ENCODE measurements at regions not wholly inside any gene's neighbourhood (a gene's known extent, or its start where the extent isn't known, plus 50 kb on each side); places are given as distances from the start of the nearest gene placed in this dataset.

DNA sequence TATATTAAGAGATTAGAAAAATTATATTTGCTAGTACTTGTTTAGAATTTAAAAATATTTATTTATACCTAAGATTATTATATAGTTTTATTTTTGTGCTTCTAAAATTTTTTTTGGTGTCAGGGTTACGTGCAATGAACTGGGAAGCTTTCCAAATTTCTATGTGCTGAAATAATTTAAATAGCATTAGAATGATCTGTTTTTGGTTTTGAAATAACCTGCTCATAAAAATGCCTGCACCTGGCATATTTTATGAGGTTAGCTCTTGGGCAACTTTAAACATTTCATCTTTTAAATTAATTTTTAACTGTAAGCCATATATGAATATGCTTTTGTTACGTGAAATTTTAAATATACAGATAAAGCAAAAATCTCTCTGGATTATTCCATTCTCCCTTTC lies 482.5 kb downstream of the GLRX3 start:
- DNase-seq (ENCODE audit: low read depth in 2 of 2), result no peak

- no peak for DNase-seq (ENCODE audit: low read depth in 2 of 2)
Measured at GRCh38 chr10:130621231-130621775, 485.1 kb downstream of the GLRX3 start.

- DNase-seq (ENCODE audit: low read depth in 2 of 2), result no peak
Measured at GRCh38 chr10:130623680-130624267, 487.6 kb downstream of the GLRX3 start.

- no peak for DNase-seq (ENCODE audit: low read depth in 2 of 2)
Measured at GRCh38 chr10:130627346-130628045, 491.3 kb downstream of the GLRX3 start.

DNA sequence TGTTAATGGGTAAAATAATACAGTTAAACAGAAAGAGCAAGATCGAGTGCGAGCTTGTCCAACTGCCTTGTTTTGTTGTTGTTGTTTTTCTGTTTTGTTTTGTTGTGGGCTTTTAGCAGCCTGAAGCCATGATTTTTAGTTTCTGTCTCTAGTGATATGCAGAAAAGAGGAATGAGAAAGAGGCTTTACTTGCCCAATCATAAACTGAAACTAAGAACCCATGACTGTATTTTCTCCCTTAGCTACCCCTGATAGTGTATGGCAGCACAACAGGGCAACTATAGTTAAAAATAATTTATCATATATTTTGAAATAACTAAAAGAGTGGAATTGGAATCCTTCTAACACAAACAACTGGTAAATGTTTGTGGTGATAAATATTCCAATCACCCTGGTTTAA lies 493.9 kb downstream of the GLRX3 start:
- DNase-seq (ENCODE audit: low read depth in 2 of 2), result no peak

DNA sequence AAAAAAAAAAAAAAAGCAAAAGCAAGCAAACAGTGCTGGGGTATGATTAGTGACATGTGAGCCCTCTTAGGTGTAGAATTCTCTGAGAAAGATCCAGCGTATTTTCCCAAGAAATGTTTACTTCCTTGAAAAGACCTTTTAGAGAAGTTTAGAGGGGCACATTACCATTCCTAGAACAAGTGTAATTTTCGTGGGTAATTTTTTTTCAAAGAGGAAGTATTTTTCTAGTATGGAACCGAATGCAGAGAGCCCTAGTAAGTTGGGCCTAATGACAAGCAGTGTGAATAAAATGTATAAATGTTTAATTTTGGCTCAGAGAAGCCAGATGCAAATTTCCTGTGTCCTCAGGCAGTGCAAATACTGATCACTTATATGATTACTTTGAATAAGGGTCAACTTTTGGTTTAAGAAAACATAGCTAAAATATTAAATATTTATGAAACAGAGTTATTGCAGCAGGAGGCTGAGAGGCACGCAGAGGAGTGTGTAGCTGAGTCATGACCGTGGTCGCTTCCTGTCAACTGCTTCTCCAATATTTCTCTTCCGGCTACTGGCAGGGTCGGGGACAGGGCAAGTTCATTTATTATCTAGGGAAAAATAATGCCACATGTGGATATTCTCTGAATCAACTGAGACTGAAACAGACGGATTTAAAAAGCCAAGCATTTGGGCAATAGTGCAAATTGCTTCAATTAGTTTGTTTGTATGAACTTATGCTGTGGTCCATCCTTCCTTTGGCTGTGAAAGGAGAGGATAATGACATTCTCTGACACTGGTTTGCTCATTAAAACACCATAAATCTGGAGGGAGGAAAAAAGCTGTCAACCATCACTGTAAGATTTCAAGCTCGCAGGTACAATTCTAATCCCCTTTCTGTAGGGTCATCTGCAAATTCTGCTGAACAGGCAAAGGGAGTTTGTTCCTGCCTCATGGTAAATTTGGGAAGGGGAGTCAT lies 495.2 kb downstream of the GLRX3 start:
- DNase-seq (ENCODE audit: low read depth in 2 of 2), result no peak

DNA sequence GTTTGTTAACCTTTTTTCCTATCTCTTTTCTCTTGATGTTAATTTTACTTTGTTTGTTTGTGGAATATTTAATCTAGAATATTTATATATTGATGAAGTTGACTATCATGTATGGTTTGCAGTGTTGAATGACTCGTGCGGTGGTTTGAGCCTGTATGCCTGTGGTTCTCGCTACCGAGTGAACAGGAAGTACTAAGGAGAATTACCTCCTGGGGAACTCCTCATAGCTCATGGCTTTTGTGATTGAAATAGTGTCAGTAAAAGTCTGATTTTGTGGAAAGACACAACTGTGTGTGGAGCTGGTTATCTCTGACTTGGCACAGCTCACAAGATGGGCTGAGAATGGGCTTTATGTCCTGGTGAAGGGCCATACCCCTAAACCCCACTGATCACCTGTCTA lies 498.6 kb downstream of the GLRX3 start:
- DNase-seq (ENCODE audit: low read depth in 2 of 2), result no peak

- no peak for DNase-seq (ENCODE audit: low read depth in 2 of 2)
Measured at GRCh38 chr10:130635528-130635927, 499.3 kb downstream of the GLRX3 start.

DNA sequence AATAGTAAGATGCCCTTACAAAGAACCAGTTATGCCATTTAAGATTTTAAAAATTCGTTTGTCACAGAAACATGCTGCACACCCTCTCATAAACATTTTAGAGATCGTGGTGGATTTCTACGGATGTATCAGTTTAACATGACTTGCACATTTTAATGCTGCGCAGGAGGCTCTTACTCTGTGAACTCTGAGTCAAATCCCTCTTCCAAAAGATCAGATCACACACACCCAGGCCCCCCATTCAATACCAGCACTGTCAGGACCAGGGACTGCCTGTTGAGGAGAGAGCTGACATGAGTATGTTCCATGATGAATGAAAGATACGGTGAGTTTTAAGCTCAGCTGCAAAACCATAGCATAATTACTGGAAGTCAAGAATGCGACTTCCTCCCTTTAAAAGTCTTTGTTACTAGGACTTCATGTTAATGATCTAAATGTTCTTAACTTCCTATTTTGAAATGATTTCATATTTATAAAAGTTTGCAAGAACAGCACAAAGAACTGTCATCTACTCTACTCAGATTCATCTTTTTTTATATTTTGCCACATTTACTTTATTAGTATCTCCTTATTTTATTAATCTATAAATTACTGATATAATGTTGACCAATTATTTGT lies 500.2 kb downstream of the GLRX3 start:
- DNase-seq (ENCODE audit: low read depth in 2 of 2), result no peak

GRCh38 chr10:130637089-130637676 lies 501.0 kb downstream of the GLRX3 start:
- no peak for DNase-seq (ENCODE audit: low read depth in 2 of 2)

DNA sequence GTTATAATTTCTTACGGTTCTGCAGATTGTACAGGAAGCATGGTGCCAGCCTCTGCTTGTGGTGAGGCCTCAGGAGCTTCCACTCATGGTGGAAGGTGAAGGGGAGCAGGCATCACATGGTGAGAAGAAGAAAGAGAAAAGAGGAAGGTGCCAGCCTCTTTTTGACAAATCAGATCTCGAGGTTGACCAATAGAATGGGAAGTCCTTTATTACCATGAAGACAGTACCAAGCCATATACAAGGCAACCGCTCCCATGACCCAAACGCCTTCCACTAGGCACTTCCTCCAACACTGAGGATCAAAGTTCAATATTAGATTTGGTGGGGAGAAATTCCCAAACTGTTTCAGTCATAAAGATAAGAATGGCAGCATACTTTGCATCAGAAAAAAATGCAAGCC lies 502.8 kb downstream of the GLRX3 start:
- DNase-seq (ENCODE audit: low read depth in 2 of 2), result no peak

DNA sequence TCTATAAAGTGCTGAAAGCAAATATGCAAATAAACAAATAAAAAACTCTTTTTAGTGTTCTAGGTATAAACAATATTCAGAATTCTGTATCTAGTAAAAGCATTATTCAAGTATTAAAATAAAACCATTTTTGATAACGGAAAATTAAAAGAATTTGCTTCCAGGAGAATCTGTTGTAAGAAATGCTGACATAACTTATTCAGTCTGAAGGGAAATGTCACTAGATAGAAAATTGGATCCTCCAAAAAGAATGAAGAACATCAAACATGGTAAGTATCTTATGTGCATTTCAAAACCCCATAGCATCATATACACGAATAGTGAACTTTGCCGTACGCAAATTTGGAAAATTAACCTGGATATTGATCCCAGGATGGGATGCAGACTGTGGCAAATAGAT lies 506.7 kb downstream of the GLRX3 start:
- DNase-seq (ENCODE audit: low read depth in 2 of 2), result no peak

DNA sequence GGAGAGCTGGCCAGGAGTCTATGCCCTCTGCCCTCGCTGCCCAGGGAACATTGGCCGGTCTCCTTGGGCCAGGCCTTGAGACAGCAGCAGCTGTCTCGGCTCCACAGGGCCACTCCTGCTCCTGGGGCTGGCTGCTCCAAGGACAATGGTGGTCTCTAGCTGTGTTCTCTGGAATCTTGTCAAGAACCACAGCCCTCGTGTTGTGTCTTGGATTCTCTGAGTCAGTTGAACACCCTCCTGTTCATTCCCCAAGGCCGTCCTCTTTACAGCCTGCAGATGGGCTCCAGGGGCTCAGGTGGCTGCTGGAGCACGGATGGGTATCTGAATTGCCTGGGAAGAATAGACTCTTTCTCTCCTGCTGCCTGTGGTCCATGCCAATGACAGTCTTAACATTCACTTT lies 511.1 kb downstream of the GLRX3 start:
- DNase-seq (ENCODE audit: low read depth in 2 of 2), result no peak

DNA sequence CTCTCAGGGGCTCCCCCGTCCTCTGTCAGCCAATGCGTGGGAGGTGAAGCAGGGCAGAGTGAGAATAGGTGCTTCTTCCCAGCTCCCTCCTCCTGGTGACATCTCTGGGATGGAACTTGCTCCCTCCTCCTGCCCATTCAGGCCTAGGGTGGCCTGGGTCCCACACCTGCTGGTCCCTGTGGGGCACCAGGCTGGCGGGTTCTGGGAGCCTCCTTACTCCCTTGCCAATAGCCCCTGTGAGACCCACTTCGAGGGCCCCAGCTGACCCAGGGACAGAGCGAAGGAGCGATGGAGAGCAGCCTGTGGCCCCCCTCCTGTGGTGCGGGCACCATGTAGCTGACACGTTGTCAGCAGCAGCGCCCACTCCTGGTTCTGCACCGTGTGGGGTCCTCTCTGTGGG lies 512.6 kb downstream of the GLRX3 start:
- DNase-seq (ENCODE audit: low read depth in 2 of 2), result no peak

DNA sequence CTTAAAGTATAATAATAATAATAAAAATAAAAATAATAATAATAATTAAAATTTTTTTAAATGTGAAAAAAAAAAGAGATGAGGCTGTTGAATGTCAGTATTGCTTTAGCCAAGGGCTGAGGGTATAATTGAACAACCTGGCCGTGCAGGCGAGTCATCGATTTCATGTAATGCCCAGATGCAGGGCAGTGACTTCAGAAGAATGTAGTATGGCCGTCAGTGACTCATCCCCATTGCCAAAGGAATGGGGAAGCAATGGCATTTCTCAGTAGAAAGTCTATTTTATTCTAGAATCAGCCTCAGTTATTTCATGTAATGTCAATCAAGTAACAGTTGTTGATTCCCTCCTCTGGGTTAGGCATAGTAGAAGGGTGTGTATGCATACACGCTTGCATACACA lies 516.4 kb downstream of the GLRX3 start:
- DNase-seq (ENCODE audit: low read depth in 2 of 2), result no peak

- no peak for DNase-seq (ENCODE audit: low read depth in 2 of 2)
Measured at GRCh38 chr10:130652964-130653578, 516.9 kb downstream of the GLRX3 start.

DNA sequence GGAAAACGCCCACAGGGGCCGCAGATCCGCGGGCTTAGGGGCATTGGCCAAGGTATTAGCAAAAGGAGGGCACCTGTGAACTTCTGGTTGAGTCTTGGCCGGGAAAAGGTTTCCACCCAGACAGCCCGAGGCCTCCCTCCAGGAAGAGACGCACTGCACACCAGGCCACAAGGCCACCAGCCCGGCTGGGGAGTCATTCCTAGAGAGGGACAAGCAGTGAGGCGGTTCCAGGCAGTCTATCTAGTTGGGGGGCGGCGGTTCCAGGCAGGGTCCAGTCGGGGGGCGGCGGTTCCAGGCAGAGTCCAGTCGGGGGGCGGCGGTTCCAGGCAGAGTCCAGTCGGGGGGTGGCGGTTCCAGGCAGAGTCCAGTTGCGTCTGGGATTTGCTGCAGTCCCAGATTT lies 518.5 kb downstream of the GLRX3 start:
- DNase-seq (ENCODE audit: low read depth in 2 of 2), result no peak

GRCh38 chr10:130655313-130656186 lies 519.4 kb downstream of the GLRX3 start:
- DNase-seq (ENCODE audit: low read depth in 2 of 2), result no peak

DNA sequence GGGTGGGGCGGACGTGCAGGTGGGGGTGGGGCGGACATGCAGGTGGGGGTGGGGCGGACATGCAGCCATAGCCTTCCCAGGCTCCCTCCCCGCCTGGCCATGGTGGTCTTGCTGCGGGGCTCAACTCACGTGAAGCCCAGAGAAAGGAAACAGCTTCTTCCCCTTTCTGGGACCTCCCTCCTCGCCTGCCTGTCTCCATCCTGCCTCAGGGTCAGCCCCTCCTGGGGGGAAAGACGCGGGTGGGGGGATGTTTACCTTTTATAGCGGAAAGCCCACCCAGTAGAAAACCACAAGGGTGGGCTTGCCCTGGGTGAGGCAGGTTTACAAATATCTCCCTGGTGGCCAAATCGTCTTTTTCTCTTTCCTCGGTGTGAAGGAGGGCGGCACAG lies 520.0 kb downstream of the GLRX3 start:
- no peak for DNase-seq (ENCODE audit: low read depth in 2 of 2)

DNA sequence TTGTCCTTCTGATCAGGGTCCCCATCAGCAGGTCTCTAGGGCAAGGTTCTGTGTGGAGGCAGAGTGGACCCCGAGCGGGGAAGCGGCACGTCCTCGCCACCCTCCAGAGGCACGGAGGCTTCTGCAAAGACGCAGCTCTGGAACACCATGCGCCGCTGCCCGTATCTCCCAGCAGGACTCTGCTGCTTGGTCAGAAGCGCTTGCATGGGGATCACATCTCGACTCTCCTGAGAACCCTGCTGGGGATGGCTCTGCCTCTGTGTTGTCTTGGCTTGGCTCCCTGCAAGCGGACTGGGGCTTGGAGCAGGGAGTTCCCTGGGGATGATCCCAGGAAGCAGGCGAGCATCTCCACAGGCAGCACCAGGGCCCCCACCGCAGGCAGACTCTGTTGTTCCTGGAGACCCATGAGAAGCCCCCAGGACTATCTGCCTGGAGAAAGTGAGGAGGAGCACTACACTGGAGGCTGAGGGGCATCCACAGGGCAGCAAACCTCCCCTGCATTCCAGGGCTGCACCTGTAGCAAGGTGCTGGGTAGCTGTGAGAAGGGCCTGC lies 520.5 kb downstream of the GLRX3 start:
- no peak for DNase-seq (ENCODE audit: low read depth in 2 of 2)
